Progenitor cell of endocrine pancreas (in vitro differentiated cells): ENCODE measurements at regions not wholly inside any gene's neighbourhood (a gene's known extent, or its start where the extent isn't known, plus 50 kb on each side); places are given as distances from the start of the nearest gene placed in this dataset.

Source experiments
- DNase-seq: peaks from one replicate; pipeline ENCODE4 v3.0.0; 2021; ENCODE audit warnings: low spot score; ENCODE audit not compliant: unreplicated experiment
- H3K27ac Mint-ChIP-seq: 2 replicates; pipeline ENCODE4 v1.8.0; 2021; ENCODE audit warnings: mild to moderate bottlenecking, moderate library complexity, mixed read lengths
- H3K27me3 Mint-ChIP-seq: 2 replicates; pipeline ENCODE4 v1.8.0; 2021; ENCODE audit warnings: mixed read lengths
- H3K36me3 Mint-ChIP-seq: 2 replicates; pipeline ENCODE4 v1.8.0; 2022; ENCODE audit warnings: mixed read lengths; ENCODE audit not compliant: insufficient read depth
- H3K4me1 Mint-ChIP-seq: 2 replicates; pipeline ENCODE4 v1.8.0; 2021; ENCODE audit warnings: low read depth, mixed read lengths
- H3K4me3 Mint-ChIP-seq: 2 replicates; pipeline ENCODE4 v1.8.0; 2021; ENCODE audit warnings: low read depth, mild to moderate bottlenecking, moderate library complexity, mixed read lengths
- H3K9me3 Mint-ChIP-seq: 2 replicates; pipeline ENCODE4 v1.8.0; 2021; ENCODE audit warnings: low read depth, mixed read lengths
- CTCF ChIP-seq: fragments of 200-600 bp; sonication (generic); IDR thresholded peaks from one replicate; pipeline ENCODE4 v1.5.0; 2021; ENCODE audit warnings: antibody characterized with exemption, mild to moderate bottlenecking; ENCODE audit not compliant: unreplicated experiment

- Mint-ChIP-seq H3K27me3 (no peaks in the 10 kb centered on the region), H3K27ac (no peak overlapping the region), H3K36me3 (no peaks in the 10 kb centered on the region), H3K9me3 (no peaks in the 10 kb centered on the region), H3K4me1 (no peaks in the 10 kb centered on the region), H3K4me3 (no peak overlapping the region)
- TF ChIP-seq CTCF, result no peak
- DNase-seq, result no peak
Measured at GRCh38 chr5:57012511-57012910, 60.6 kb upstream of the MIER3 start.

- Mint-ChIP-seq H3K4me3 (no peak overlapping the region), H3K36me3 (no peaks in the 10 kb centered on the region), H3K27ac (no peak overlapping the region), H3K27me3 (no peaks in the 10 kb centered on the region), H3K4me1 (no peaks in the 10 kb centered on the region), H3K9me3 (peaks cover 7% of the 10 kb centered on the region)
- DNase-seq, result no peak
- no peak for TF ChIP-seq CTCF
Measured at GRCh38 chr5:57025961-57026360, 74.0 kb upstream of the MIER3 start.

- H3K27ac Mint-ChIP-seq, result no peak overlapping the region
- H3K4me3 Mint-ChIP-seq, result no peak overlapping the region
- DNase-seq, result no peak
- H3K4me1 Mint-ChIP-seq, result peaks cover 2% of the 10 kb centered on the region
- no peaks in the 10 kb centered on the region for H3K27me3 Mint-ChIP-seq
- no peak for TF ChIP-seq CTCF
- peaks cover 7% of the 10 kb centered on the region for H3K9me3 Mint-ChIP-seq
- no peaks in the 10 kb centered on the region for H3K36me3 Mint-ChIP-seq
Measured at GRCh38 chr5:57028161-57028560, 76.2 kb upstream of the MIER3 start.

GRCh38 chr5:57032151-57032551, 80.2 kb upstream of the MIER3 start:
- Mint-ChIP-seq H3K27me3 (peaks cover 4% of the 10 kb centered on the region), H3K9me3 (no peaks in the 10 kb centered on the region), H3K27ac (no peak overlapping the region), H3K4me1 (peaks cover 8% of the 10 kb centered on the region), H3K36me3 (no peaks in the 10 kb centered on the region), H3K4me3 (no peak overlapping the region)
- TF ChIP-seq CTCF, result no peak
- DNase-seq, result no peak

GRCh38 chr5:57033103-57033502, 81.2 kb upstream of the MIER3 start:
- no peak for TF ChIP-seq CTCF
- Mint-ChIP-seq H3K27me3 (peaks cover 4% of the 10 kb centered on the region), H3K4me3 (no peak overlapping the region), H3K4me1 (peaks cover 8% of the 10 kb centered on the region), H3K36me3 (no peaks in the 10 kb centered on the region), H3K9me3 (no peaks in the 10 kb centered on the region), H3K27ac (no peak overlapping the region)
- DNase-seq, result no peak
